ENCODE measurements at regions not wholly inside any gene's neighbourhood (a gene's known extent, or its start where the extent isn't known, plus 50 kb on each side); places are given as distances from the start of the nearest gene placed in this dataset.

- TF ChIP-seq POLR2AphosphoS5 (IDR thresholded peaks at IDR 0.05) (no peak), CTCF (IDR thresholded peaks at IDR 0.05) (no peak)
These were observed 957.1 kb downstream of the SORCS3 start for GRCh38 chr10:105598207-105598606.
